IPS-18a (cell line): ENCODE measurements at regions not wholly inside any gene's neighbourhood (a gene's known extent, or its start where the extent isn't known, plus 50 kb on each side); places are given as distances from the start of the nearest gene placed in this dataset.
"Not testable (repeated sequence)": the region's sequence is repeated elsewhere in the genome, so short reads cannot be mapped to it uniquely, and the experiment has no call there.

Experiments
- H3K27ac ChIP-seq: one replicate; pipeline ENCODE4 v1.5.1; 2013; ENCODE audit warnings: low read length
- H3K27me3 ChIP-seq: one replicate; pipeline ENCODE4 v1.6.1; 2013; ENCODE audit warnings: mild to moderate bottlenecking, low read length; ENCODE audit not compliant: control insufficient read depth, insufficient read depth
- H3K36me3 ChIP-seq: one replicate; pipeline ENCODE4 v1.6.1; 2013; ENCODE audit warnings: low read depth, low read length; ENCODE audit not compliant: control insufficient read depth
- H3K4me1 ChIP-seq: one replicate; pipeline ENCODE4 v1.6.1; 2013; ENCODE audit warnings: low read depth, low read length; ENCODE audit not compliant: control insufficient read depth
- H3K4me3 ChIP-seq: one replicate; pipeline ENCODE4 v1.5.1; 2013; ENCODE audit warnings: low read length
- H3K9ac ChIP-seq: one replicate; pipeline ENCODE4 v1.6.1; 2013; ENCODE audit warnings: mild to moderate bottlenecking, low read length, moderate library complexity
- H3K9me3 ChIP-seq: one replicate; pipeline ENCODE4 v1.6.1; 2013; ENCODE audit warnings: low read depth, low read length; ENCODE audit not compliant: control insufficient read depth

DNA sequence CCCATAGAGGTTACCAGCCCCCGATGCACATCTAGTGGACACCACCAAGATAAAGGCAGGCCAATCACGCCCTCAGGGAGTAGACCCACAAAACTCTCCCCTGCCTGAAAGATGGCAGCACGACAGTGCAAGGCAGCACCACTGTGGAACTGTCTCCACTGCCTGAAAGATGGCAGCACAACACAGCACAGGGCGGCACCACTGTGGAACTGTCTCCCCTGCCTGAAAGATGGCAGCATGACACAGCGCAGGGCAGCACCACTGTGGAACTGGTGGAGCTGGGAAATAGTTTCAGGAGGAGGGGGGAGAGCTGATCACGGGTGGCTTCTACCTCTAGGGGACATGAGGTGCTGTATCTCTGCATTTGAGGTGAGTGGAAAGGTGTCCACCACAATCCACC, 340.4 kb upstream of the FRG1 start:
- Histone ChIP-seq H3K4me1 (no peaks in the 10 kb centered on the region), H3K27ac (no peak overlapping the region), H3K9me3 (no peaks in the 10 kb centered on the region), H3K4me3 (no peak overlapping the region), H3K9ac (no peak overlapping the region), H3K27me3 (no peaks in the 10 kb centered on the region), H3K36me3 (no peaks in the 10 kb centered on the region)

DNA sequence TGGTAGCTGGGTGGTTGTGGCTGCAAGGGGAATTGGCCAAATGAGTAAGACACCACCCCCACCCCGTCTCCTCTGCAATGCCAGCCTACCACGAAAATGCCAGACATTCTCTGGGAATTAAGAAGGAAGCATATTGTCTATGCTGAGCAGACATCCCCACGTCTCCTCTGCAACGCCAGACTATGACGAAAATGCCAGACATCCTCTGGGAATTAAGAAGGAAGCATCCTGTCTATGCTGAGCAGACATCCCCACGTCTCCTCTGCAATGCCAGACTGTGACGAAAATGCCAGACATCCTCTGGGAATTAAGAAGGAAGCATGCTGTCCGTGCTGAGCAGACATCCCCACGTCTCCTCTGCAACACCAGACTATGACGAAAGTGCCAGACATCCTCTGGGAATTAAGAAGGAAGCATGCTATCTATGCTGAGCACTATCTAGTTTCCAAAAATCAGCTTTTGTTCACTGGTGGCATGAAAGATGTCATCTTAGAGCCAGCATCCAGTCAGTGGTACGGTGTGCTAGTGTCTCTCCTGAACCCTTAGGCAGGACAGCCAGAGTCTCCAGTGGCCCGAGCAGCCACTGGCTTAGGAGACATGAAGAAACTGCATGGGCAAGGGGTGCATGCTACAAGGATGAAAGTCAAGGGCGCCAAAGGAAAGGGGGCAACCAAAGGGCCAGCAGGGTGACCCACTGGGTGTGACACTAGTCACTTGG, 339.8 kb upstream of the FRG1 start:
- no peaks in the 10 kb centered on the region for H3K4me1 ChIP-seq
- H3K36me3 ChIP-seq: no peaks in the 10 kb centered on the region
- H3K27ac ChIP-seq: no peak overlapping the region
- H3K27me3 ChIP-seq: no peaks in the 10 kb centered on the region
- no peak overlapping the region for H3K4me3 ChIP-seq
- no peak overlapping the region for H3K9ac ChIP-seq
- H3K9me3 ChIP-seq: no peaks in the 10 kb centered on the region

DNA sequence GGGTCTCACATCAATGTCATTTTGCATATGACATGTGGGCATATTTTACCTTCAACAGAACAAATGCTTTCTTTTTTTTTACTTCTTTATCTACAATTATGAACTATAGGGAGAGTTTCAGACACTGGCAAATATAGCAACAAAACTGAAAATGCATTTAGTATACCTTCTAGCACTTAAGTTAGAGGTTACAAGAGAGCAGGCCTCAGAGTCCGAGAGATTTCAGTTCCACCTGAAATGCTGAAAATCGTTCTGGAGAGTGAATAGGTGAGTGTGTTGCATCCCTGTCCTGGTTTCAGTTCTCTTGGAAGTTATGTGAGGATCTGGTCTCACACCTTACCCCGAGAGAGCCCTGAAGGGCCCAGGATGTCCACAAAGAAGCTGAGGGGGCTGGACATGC, 337.8 kb upstream of the FRG1 start:
- H3K9ac ChIP-seq, H3K27me3 ChIP-seq, H3K4me1 ChIP-seq, H3K36me3 ChIP-seq, H3K27ac ChIP-seq, H3K9me3 ChIP-seq, H3K4me3 ChIP-seq: not testable (repeated sequence)

GRCh38 chr4:189610571-189610970, 330.1 kb upstream of the FRG1 start:
- H3K9me3 ChIP-seq, H3K36me3 ChIP-seq, H3K4me3 ChIP-seq, H3K9ac ChIP-seq, H3K27me3 ChIP-seq, H3K4me1 ChIP-seq, H3K27ac ChIP-seq: not testable (repeated sequence)

GRCh38 chr4:189613207-189613606, 327.5 kb upstream of the FRG1 start:
- Histone ChIP-seq H3K27ac (no peak overlapping the region), H3K4me1 (no peaks in the 10 kb centered on the region), H3K4me3 (no peak overlapping the region), H3K27me3 (no peaks in the 10 kb centered on the region), H3K36me3 (no peaks in the 10 kb centered on the region), H3K9ac (no peak overlapping the region), H3K9me3 (no peaks in the 10 kb centered on the region)

- Histone ChIP-seq H3K4me1 (no peaks in the 10 kb centered on the region), H3K27me3 (no peaks in the 10 kb centered on the region), H3K9me3 (no peaks in the 10 kb centered on the region), H3K27ac (no peak overlapping the region), H3K36me3 (no peaks in the 10 kb centered on the region), H3K4me3 (no peak overlapping the region), H3K9ac (no peak overlapping the region)
Observed at GRCh38 chr4:189615217-189615663, 325.4 kb upstream of the FRG1 start.

GRCh38 chr4:189617741-189618140, 322.9 kb upstream of the FRG1 start:
- H3K9me3 ChIP-seq, H3K27me3 ChIP-seq, H3K36me3 ChIP-seq, H3K4me1 ChIP-seq, H3K27ac ChIP-seq, H3K4me3 ChIP-seq, H3K9ac ChIP-seq: not testable (repeated sequence)

DNA sequence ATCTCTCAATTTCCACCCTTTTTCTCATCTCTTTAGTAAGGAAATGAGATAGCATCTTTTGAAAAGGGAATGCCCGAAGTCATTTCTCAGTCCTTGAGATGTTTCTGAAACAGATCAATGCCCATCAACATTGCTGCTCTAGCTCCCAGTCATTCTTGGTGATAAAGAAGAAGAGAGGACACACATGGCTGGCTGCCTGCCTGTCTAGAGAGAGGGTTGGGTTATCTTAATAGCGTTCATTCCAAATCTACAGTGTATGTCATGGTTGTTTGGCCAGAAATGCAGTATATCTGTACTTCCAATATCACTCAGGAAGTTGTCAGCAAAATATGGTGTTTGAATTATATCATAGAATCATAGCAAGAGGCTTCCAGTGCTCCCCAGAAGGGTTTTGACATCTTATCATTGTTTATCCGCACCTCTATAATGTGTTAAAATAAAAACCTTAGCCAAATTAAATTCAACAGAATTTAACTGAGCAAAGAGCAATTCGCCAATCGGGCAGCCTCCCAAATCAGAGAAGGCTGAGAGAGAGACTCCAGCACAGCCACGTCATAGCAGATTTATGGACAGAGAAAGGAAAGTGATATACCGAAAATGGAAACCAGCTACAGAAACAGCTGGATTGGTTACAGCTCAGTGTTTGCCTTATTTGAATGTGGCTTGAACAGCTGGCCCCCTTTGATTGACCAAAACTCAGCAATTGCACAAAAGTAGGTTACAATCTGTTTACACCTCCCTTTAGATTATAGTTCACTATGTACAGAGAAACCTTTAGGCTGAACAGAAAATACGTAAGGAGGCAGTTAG, 321.0 kb upstream of the FRG1 start:
- H3K4me1 ChIP-seq, H3K4me3 ChIP-seq, H3K9me3 ChIP-seq, H3K9ac ChIP-seq, H3K36me3 ChIP-seq, H3K27me3 ChIP-seq, H3K27ac ChIP-seq: not testable (repeated sequence)

GRCh38 chr4:189622574-189622973, 318.1 kb upstream of the FRG1 start:
- H3K27ac ChIP-seq, H3K9ac ChIP-seq, H3K36me3 ChIP-seq, H3K4me1 ChIP-seq, H3K4me3 ChIP-seq, H3K9me3 ChIP-seq, H3K27me3 ChIP-seq: not testable (repeated sequence)

- not testable (repeated sequence) for H3K4me3 ChIP-seq, H3K9me3 ChIP-seq, H3K9ac ChIP-seq, H3K27ac ChIP-seq, H3K4me1 ChIP-seq, H3K27me3 ChIP-seq, H3K36me3 ChIP-seq
Observed at GRCh38 chr4:189627041-189627440, 313.6 kb upstream of the FRG1 start.

DNA sequence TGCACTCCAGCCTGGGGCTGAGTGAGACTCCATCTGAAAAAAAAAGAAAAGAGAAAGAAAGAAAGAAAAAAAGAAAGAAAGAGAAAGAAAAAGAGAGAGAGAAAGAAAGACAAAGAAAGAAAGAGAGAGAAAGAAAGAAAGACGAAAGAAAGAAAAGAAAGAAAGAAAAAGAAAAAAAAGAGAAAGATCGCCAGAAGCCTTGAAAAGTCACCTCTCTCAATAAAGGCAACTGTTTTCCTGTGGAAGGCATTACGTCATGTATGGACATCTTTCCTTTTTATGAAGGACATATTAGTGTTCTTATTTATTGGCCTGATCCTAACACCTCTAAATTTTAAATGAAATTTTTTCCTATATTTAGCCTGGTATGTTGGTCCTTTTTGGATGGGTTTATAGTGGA, 310.9 kb upstream of the FRG1 start:
- H3K27me3 ChIP-seq, H3K27ac ChIP-seq: not testable (repeated sequence)

GRCh38 chr4:189630913-189631567, 309.6 kb upstream of the FRG1 start:
- H3K27ac ChIP-seq, H3K36me3 ChIP-seq, H3K9ac ChIP-seq, H3K27me3 ChIP-seq, H3K4me1 ChIP-seq, H3K4me3 ChIP-seq, H3K9me3 ChIP-seq: not testable (repeated sequence)

More for the DNA sequence above, 310.9 kb upstream of the FRG1 start:
- not testable (repeated sequence) for H3K9ac ChIP-seq, H3K4me1 ChIP-seq, H3K4me3 ChIP-seq, H3K36me3 ChIP-seq, H3K9me3 ChIP-seq
